ENCODE measurements at regions not wholly inside any gene's neighbourhood (a gene's known extent, or its start where the extent isn't known, plus 50 kb on each side); places are given as distances from the start of the nearest gene placed in this dataset.

DNA sequence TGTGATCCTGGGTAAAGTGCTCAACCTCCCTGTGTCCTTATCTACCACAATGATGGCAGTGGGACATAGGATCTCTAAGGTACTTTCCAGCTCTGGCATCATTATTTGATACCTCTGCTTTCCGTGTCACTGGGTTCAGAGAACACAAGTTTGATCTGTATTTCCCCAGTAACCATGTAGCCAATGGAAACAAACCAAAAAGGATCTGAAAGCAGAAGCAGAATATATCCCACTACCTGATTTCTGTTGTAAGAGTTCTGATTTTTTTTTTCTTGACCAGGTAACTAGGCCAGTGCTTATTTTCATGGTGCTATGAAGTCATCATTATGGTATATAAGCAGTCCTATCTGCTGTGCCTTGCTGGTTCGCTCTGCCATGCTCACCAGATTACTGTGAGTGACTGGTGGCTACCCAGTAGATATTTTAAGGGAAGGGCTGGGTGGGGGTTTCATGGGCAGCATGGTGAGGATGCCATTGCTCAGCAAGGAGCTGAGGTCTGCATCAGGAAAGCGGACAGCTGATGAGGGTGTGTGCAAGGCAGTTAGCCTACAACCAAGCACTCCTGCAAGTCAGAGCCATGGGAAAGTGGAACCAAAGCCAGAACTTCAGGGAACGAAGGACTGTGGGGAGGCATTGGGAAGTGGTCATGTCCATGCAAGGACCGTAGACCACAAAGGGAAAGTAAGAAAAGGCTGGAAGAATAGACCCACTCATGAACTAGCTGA is 104.9 kb upstream of the EDEM3 start:
- TF ChIP-seq POLR2A (IDR thresholded peaks at IDR 0.05): no peak
- TF ChIP-seq, protein P1, sequence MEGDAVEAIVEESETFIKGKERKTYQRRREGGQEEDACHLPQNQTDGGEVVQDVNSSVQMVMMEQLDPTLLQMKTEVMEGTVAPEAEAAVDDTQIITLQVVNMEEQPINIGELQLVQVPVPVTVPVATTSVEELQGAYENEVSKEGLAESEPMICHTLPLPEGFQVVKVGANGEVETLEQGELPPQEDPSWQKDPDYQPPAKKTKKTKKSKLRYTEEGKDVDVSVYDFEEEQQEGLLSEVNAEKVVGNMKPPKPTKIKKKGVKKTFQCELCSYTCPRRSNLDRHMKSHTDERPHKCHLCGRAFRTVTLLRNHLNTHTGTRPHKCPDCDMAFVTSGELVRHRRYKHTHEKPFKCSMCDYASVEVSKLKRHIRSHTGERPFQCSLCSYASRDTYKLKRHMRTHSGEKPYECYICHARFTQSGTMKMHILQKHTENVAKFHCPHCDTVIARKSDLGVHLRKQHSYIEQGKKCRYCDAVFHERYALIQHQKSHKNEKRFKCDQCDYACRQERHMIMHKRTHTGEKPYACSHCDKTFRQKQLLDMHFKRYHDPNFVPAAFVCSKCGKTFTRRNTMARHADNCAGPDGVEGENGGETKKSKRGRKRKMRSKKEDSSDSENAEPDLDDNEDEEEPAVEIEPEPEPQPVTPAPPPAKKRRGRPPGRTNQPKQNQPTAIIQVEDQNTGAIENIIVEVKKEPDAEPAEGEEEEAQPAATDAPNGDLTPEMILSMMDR (IDR thresholded peaks at IDR 0.05 in 8 of 11, conservative IDR thresholded peaks at IDR 0.05 in 3 of 11): no peak
- TF ChIP-seq POLR2AphosphoS5 (IDR thresholded peaks at IDR 0.05): no peak

All from spleen (tissue), 7 donors.